Mucosa of rectum (tissue), 2 donors: ENCODE measurements at regions not wholly inside any gene's neighbourhood (a gene's known extent, or its start where the extent isn't known, plus 50 kb on each side); places are given as distances from the start of the nearest gene placed in this dataset.

ENCODE experiments used
- H3K27ac ChIP-seq, 2 donors: one replicate each; pipeline ENCODE4 v1.7.0; 2013; ENCODE audit warnings: inconsistent platforms in 2 of 2, low read depth in 2 of 2, low read length in 2 of 2
- H3K27me3 ChIP-seq, 2 donors: one replicate each; pipeline ENCODE4 v1.7.0; 2013; ENCODE audit warnings: low read length in 2 of 2; ENCODE audit not compliant: control insufficient read depth in 2 of 2, insufficient read depth in 2 of 2
- H3K36me3 ChIP-seq, 2 donors: one replicate each; pipeline ENCODE4 v1.7.0; 2013; ENCODE audit warnings: low read length in 2 of 2; ENCODE audit not compliant: control insufficient read depth in 2 of 2, insufficient read depth in 2 of 2
- H3K4me1 ChIP-seq, 2 donors: one replicate each; pipeline ENCODE4 v1.7.0; 2013; ENCODE audit warnings: low read length in 2 of 2, mild to moderate bottlenecking in 1 of 2; ENCODE audit not compliant: control insufficient read depth in 2 of 2, insufficient read depth in 2 of 2
- H3K4me3 ChIP-seq, 2 donors: one replicate each; pipeline ENCODE4 v1.7.0; 2013; ENCODE audit warnings: low read length in 2 of 2
- H3K9ac ChIP-seq, 2 donors: one replicate each; pipeline ENCODE4 v1.7.0; 2013; ENCODE audit warnings: low read length in 2 of 2, low read depth in 1 of 2, mild to moderate bottlenecking in 1 of 2
- H3K9me3 ChIP-seq, 2 donors: one replicate each; pipeline ENCODE4 v1.7.0; 2013; ENCODE audit warnings: low read length in 2 of 2; ENCODE audit not compliant: control insufficient read depth in 2 of 2
- donor health status: healthy.
- donor health status: Normal muscosa, but diverticular disease.

DNA sequence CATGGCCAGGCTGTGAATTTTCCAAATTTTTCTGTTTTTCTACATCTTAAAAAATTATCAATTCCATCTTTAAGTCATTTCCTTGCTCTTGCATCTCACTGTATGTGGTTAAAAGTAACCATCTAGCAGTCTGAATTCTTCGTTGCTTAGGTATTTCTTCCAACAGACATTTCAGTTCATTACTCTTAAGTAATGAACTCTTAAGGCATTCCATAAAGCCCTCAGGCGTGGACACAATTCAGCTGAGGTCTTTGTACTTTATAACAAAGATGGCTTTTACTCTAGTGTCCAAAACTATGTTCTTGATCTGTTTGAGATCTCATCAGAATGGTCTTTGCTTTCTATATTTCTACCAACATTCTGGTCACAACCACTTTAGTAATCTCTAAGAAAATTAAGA, 253.9 kb upstream of the GCFC2 start:
- Histone ChIP-seq H3K4me1 (no peaks in the 10 kb centered on the region), H3K36me3 (no peaks in the 10 kb centered on the region), H3K27ac (no peak overlapping the region), H3K4me3 (no peak overlapping the region), H3K9ac (no peak overlapping the region), H3K27me3 (no peaks in the 10 kb centered on the region), H3K9me3 (no peaks in the 10 kb centered on the region)

GRCh38 chr2:75960472-75961009, 249.8 kb upstream of the GCFC2 start:
- Histone ChIP-seq H3K9me3 (no peaks in the 10 kb centered on the region), H3K4me1 (no peaks in the 10 kb centered on the region), H3K36me3 (no peaks in the 10 kb centered on the region), H3K4me3 (no peak overlapping the region), H3K27ac (no peak overlapping the region), H3K27me3 (no peaks in the 10 kb centered on the region), H3K9ac (no peak overlapping the region)

- no peaks in the 10 kb centered on the region for H3K27me3 ChIP-seq
- H3K27ac ChIP-seq = no peak overlapping the region
Measured at GRCh38 chr2:75959724-75960471, 249.2 kb upstream of the GCFC2 start.

GRCh38 chr2:75954761-75955160, 244.0 kb upstream of the GCFC2 start:
- Histone ChIP-seq H3K9me3 (no peaks in the 10 kb centered on the region), H3K27ac (no peak overlapping the region), H3K4me1 (no peaks in the 10 kb centered on the region), H3K4me3 (no peak overlapping the region), H3K27me3 (no peaks in the 10 kb centered on the region), H3K36me3 (no peaks in the 10 kb centered on the region), H3K9ac (no peak overlapping the region)

More at GRCh38 chr2:75959724-75960471, 249.2 kb upstream of the GCFC2 start:
- H3K36me3 ChIP-seq = no peaks in the 10 kb centered on the region
- H3K4me1 ChIP-seq = no peaks in the 10 kb centered on the region
- H3K4me3 ChIP-seq = no peak overlapping the region
- no peak overlapping the region for H3K9ac ChIP-seq
- no peaks in the 10 kb centered on the region for H3K9me3 ChIP-seq

DNA sequence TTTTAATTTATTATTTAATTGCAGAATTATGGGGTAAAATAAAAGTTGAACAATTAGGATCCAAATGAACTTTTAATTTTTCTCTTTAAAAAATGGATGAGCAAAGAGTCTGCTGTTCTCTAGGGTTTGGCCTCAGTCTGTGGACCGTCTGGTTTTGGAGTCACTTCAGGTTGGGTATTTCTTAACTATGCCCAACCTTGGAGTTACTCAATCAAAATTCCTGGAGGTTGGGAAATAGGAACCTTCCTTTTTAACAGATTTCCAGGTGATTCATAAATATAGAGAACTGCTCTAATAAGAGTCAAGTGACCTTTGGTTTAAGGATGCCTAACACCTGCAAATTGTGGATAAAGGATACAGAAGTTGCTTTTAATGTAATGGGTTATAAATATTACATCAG, 241.5 kb upstream of the GCFC2 start:
- Histone ChIP-seq H3K4me3 (no peak overlapping the region), H3K27me3 (no peaks in the 10 kb centered on the region), H3K9me3 (no peaks in the 10 kb centered on the region), H3K27ac (no peak overlapping the region), H3K36me3 (no peaks in the 10 kb centered on the region), H3K9ac (no peak overlapping the region), H3K4me1 (no peaks in the 10 kb centered on the region)

GRCh38 chr2:75949385-75950030, 238.8 kb upstream of the GCFC2 start:
- Histone ChIP-seq H3K27ac (no peak overlapping the region), H3K27me3 (no peaks in the 10 kb centered on the region), H3K4me1 (no peaks in the 10 kb centered on the region), H3K9ac (no peak overlapping the region), H3K4me3 (no peak overlapping the region), H3K36me3 (no peaks in the 10 kb centered on the region), H3K9me3 (no peaks in the 10 kb centered on the region)

GRCh38 chr2:75936311-75936710, 225.6 kb upstream of the GCFC2 start:
- Histone ChIP-seq H3K36me3 (no peaks in the 10 kb centered on the region), H3K9ac (no peak overlapping the region), H3K27me3 (no peaks in the 10 kb centered on the region), H3K9me3 (no peaks in the 10 kb centered on the region), H3K4me1 (no peaks in the 10 kb centered on the region), H3K27ac (no peak overlapping the region), H3K4me3 (no peak overlapping the region)

DNA sequence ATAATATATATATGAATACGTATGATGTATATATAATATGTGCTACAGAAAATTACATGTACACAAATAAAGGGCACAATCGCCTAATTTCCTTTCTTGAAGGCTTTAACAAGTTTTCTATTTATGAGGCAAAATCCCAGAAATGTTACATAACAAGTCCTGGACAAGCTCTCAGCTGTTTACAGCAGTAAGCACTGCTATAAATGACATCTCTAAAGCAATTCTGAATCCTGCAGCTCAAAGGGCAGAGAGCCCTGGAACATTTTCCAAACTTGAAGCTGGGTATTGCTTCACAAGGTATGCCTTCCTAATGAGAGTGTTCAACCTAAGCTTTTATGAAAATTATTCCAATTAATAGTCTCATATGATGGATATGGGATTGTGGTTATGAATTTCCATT, 222.3 kb upstream of the GCFC2 start:
- H3K4me1 ChIP-seq = no peaks in the 10 kb centered on the region
- no peak overlapping the region for H3K9ac ChIP-seq
- H3K27me3 ChIP-seq = no peaks in the 10 kb centered on the region
- H3K9me3 ChIP-seq = no peaks in the 10 kb centered on the region
- H3K27ac ChIP-seq = no peak overlapping the region
- H3K36me3 ChIP-seq = no peaks in the 10 kb centered on the region
- no peak overlapping the region for H3K4me3 ChIP-seq

DNA sequence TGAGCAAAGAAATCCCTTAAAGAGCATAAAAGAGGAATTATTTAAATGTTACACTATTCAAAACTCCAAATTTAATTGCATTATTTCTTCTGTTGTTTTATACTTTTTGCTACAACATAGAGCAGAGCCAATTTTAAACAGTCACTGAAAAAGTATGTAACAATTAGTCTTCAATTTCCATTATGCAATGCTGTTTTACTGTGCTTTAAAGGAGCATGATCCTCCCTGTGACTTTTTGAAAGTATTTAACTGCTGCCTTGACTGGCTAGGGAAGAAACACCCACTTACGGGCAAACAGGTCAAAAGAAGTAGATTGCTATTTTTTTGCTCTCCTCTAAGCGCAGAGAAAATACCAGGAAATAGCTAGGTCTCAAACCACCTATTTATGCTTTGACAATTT, 217.4 kb upstream of the GCFC2 start:
- Histone ChIP-seq H3K4me3 (no peak overlapping the region), H3K27ac (no peak overlapping the region), H3K4me1 (no peaks in the 10 kb centered on the region), H3K9me3 (no peaks in the 10 kb centered on the region), H3K9ac (no peak overlapping the region), H3K36me3 (no peaks in the 10 kb centered on the region), H3K27me3 (no peaks in the 10 kb centered on the region)

- no peak overlapping the region for H3K9ac ChIP-seq
- no peaks in the 10 kb centered on the region for H3K9me3 ChIP-seq
- no peaks in the 10 kb centered on the region for H3K4me1 ChIP-seq
- H3K27me3 ChIP-seq = no peaks in the 10 kb centered on the region
- H3K36me3 ChIP-seq = no peaks in the 10 kb centered on the region
- no peak overlapping the region for H3K4me3 ChIP-seq
- no peak overlapping the region for H3K27ac ChIP-seq
Measured at GRCh38 chr2:75925331-75926024, 214.8 kb upstream of the GCFC2 start.
